ENCODE measurements at regions not wholly inside any gene's neighbourhood (a gene's known extent, or its start where the extent isn't known, plus 50 kb on each side); places are given as distances from the start of the nearest gene placed in this dataset.

GRCh38 chr9:10925896-10926295 lies 313.1 kb upstream of the PTPRD start:
- DNase-seq: no peak
- Histone ChIP-seq H3K27me3 (no peaks in the 10 kb centered on the region), H3K4me1 (no peaks in the 10 kb centered on the region), H3K36me3 (no peaks in the 10 kb centered on the region), H3K4me3 (no peak overlapping the region), H3K27ac (no peak overlapping the region), H3K9me3 (no peaks in the 10 kb centered on the region)
- in situ Hi-C loops (cut with MboI; ENCODE audit: low pct_ligation_motif_present in 1 of 4, low pct_unique_long_range_greater_than_20kb in 1 of 4, low sequenced_read_pairs in 3 of 4) (no loop called here), intact Hi-C loops (cut with DNase I; ENCODE audit: low total_unique reads) (no loop called here)
- 66 to 89% methylated on average over 4 of the region's 4 CpGs for WGBS, 2 donors (ENCODE audit: low coverage in 1 of 2)
- TF ChIP-seq POLR2A (IDR thresholded peaks at IDR 0.05) (no peak), POLR2AphosphoS5 (IDR thresholded peaks at IDR 0.05) (no peak), EP300 (IDR thresholded peaks at IDR 0.05; ENCODE audit: low read depth) (no peak)
- TF ChIP-seq, protein P1, sequence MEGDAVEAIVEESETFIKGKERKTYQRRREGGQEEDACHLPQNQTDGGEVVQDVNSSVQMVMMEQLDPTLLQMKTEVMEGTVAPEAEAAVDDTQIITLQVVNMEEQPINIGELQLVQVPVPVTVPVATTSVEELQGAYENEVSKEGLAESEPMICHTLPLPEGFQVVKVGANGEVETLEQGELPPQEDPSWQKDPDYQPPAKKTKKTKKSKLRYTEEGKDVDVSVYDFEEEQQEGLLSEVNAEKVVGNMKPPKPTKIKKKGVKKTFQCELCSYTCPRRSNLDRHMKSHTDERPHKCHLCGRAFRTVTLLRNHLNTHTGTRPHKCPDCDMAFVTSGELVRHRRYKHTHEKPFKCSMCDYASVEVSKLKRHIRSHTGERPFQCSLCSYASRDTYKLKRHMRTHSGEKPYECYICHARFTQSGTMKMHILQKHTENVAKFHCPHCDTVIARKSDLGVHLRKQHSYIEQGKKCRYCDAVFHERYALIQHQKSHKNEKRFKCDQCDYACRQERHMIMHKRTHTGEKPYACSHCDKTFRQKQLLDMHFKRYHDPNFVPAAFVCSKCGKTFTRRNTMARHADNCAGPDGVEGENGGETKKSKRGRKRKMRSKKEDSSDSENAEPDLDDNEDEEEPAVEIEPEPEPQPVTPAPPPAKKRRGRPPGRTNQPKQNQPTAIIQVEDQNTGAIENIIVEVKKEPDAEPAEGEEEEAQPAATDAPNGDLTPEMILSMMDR (IDR thresholded peaks at IDR 0.05): no peak

- no peak for DNase-seq
- in situ Hi-C loops (cut with MboI; ENCODE audit: low pct_ligation_motif_present in 1 of 4, low pct_unique_long_range_greater_than_20kb in 1 of 4, low sequenced_read_pairs in 3 of 4) (no loop called here), intact Hi-C loops (cut with DNase I; ENCODE audit: low total_unique reads) (no loop called here)
- Histone ChIP-seq H3K27ac (no peak overlapping the region), H3K9me3 (no peaks in the 10 kb centered on the region), H3K36me3 (no peaks in the 10 kb centered on the region), H3K4me3 (no peak overlapping the region), H3K27me3 (no peaks in the 10 kb centered on the region), H3K4me1 (no peaks in the 10 kb centered on the region)
- WGBS, 2 donors (ENCODE audit: low coverage in 1 of 2): 55 to 57% methylated on average over 1 to 2 of the region's 2 CpGs
- TF ChIP-seq POLR2AphosphoS5 (IDR thresholded peaks at IDR 0.05): no peak
- TF ChIP-seq, protein P1 (IDR thresholded peaks at IDR 0.05): no peak
- TF ChIP-seq POLR2A (IDR thresholded peaks at IDR 0.05): no peak
- TF ChIP-seq EP300 (IDR thresholded peaks at IDR 0.05; ENCODE audit: low read depth): no peak
Measured at GRCh38 chr9:10928372-10928771, 315.6 kb upstream of the PTPRD start.

- no peak for DNase-seq
- no peaks in the 10 kb centered on the region for H3K9me3 ChIP-seq
- no peaks in the 10 kb centered on the region for H3K36me3 ChIP-seq
- TF ChIP-seq, protein P1 (IDR thresholded peaks at IDR 0.05): no peak
- TF ChIP-seq POLR2A (IDR thresholded peaks at IDR 0.05): no peak
- H3K27ac ChIP-seq: no peak overlapping the region
- no peaks in the 10 kb centered on the region for H3K27me3 ChIP-seq
- intact Hi-C loops (cut with DNase I; ENCODE audit: low total_unique reads): no loop called here
- in situ Hi-C loops (cut with MboI; ENCODE audit: low pct_ligation_motif_present in 1 of 4, low pct_unique_long_range_greater_than_20kb in 1 of 4, low sequenced_read_pairs in 3 of 4): no loop called here
- no peaks in the 10 kb centered on the region for H3K4me1 ChIP-seq
- 68 to 87% methylated on average over 2 of the region's 2 CpGs for whole genome bisulfite sequencing, 2 donors (ENCODE audit: low coverage in 1 of 2)
- no peak overlapping the region for H3K4me3 ChIP-seq
Measured at GRCh38 chr9:10930081-10930480, 317.3 kb upstream of the PTPRD start.

GRCh38 chr9:10946676-10947410 lies 334.0 kb upstream of the PTPRD start:
- no peaks in the 10 kb centered on the region for H3K27me3 ChIP-seq
- H3K9me3 ChIP-seq: no peaks in the 10 kb centered on the region
- intact Hi-C loops (cut with DNase I; ENCODE audit: low total_unique reads): no loop called here
- in situ Hi-C loops (cut with MboI; ENCODE audit: low pct_ligation_motif_present in 1 of 4, low pct_unique_long_range_greater_than_20kb in 1 of 4, low sequenced_read_pairs in 3 of 4): no loop called here
- TF ChIP-seq POLR2A (IDR thresholded peaks at IDR 0.05) (no peak), POLR2AphosphoS5 (IDR thresholded peaks at IDR 0.05) (no peak), EP300 (IDR thresholded peaks at IDR 0.05; ENCODE audit: low read depth) (no peak)
- TF ChIP-seq, protein P1 (IDR thresholded peaks at IDR 0.05): no peak
- no peak for DNase-seq
- no peaks in the 10 kb centered on the region for H3K4me1 ChIP-seq
- no peaks in the 10 kb centered on the region for H3K36me3 ChIP-seq
- no peak overlapping the region for H3K27ac ChIP-seq
- 84 to 85% methylated on average over 6 to 26 of the region's 26 CpGs for WGBS, 2 donors (ENCODE audit: low coverage in 1 of 2)
- H3K4me3 ChIP-seq: no peak overlapping the region

Data from transverse colon (tissue), 4 donors.